Endothelial cell of umbilical vein (primary cell): ENCODE measurements at regions not wholly inside any gene's neighbourhood (a gene's known extent, or its start where the extent isn't known, plus 50 kb on each side); places are given as distances from the start of the nearest gene placed in this dataset.

Source experiments
- BruUV-seq: library from RNA; stranded (reverse); fragments of 400-500 nt; replicated peaks from 2 replicates; lab custom pipeline; 2021; lab: Mats Ljungman, UMichigan
- CTCF ChIA-PET: fragments of 300-600, 350-600 bp; sonication (Branson Sonifier 250); formaldehyde crosslinking; loops from one replicate; lab custom pipeline; 2021; ENCODE audit warnings: antibody characterized with exemption, inconsistent platforms; lab: Charles Lee
- POLR2A ChIA-PET: fragments of 300-600, 350-600 bp; sonication (Branson Sonifier 250); formaldehyde crosslinking; loops from one replicate; lab custom pipeline; 2021; ENCODE audit warnings: antibody characterized with exemption, inconsistent platforms; lab: Charles Lee
- DNase-seq: peaks from one replicate; pipeline ENCODE4 v3.0.0-alpha.2; 2011; ENCODE audit warnings: low read depth, low spot score
- FAIRE-seq: peaks from 2 replicates; lab custom pipeline; 2011; peaks lifted over from hg19 to GRCh38; lab: Jason Lieb, UNC
- H2AFZ ChIP-seq: 2 replicates; pipeline ENCODE4 v1.6.0; 2012; ENCODE audit warnings: low read depth, low read length, control low read depth, inconsistent platforms
- H3K27ac ChIP-seq: 2 replicates; pipeline ENCODE4 v1.5.1; 2011; ENCODE audit warnings: low read depth, mild to moderate bottlenecking, control low read depth, low read length, moderate library complexity; ENCODE audit not compliant: insufficient read depth
- H3K27me3 ChIP-seq, 2 experiments: 2 replicates each; pipeline versions ENCODE4 v1.6.0 to v1.6.1; 2011; ENCODE audit warnings: low read length in 2 of 2, mixed read lengths in 1 of 2; ENCODE audit not compliant: control insufficient read depth in 2 of 2, insufficient read depth in 2 of 2
- H3K36me3 ChIP-seq, 2 experiments: 2 replicates in 1 of 2; 3 replicates in 1 of 2; pipeline ENCODE4 v1.5.1; 2011; ENCODE audit warnings: low read length in 2 of 2, mild to moderate bottlenecking in 1 of 2, moderate library complexity in 1 of 2; ENCODE audit not compliant: control insufficient read depth in 2 of 2, insufficient read depth in 2 of 2; ENCODE audit errors: extremely low read depth in 1 of 2
- H3K4me1 ChIP-seq: 3 replicates; pipeline ENCODE4 v1.5.1; 2011; ENCODE audit warnings: mild to moderate bottlenecking, low read length; ENCODE audit not compliant: control insufficient read depth, insufficient read depth; ENCODE audit errors: extremely low read depth
- H3K4me2 ChIP-seq: 2 replicates; pipeline ENCODE4 v1.6.1; 2011; ENCODE audit warnings: low read length, control low read depth, mixed read lengths; ENCODE audit not compliant: insufficient read depth
- H3K4me3 ChIP-seq, 3 experiments: fragments of 200-600 bp in 1 of 3; sonication (generic), shearing (Covaris generic) in 1 of 3; replicated peaks in 1 of 3; 2 replicates each; pipeline ENCODE4 v1.5.1; 2011 to 2016; ENCODE audit warnings: control low read depth in 3 of 3, low read length in 3 of 3, mild to moderate bottlenecking in 2 of 3, inconsistent platforms in 1 of 3, low read depth in 1 of 3, moderate library complexity in 1 of 3; ENCODE audit not compliant: insufficient read depth in 1 of 3
- H3K79me2 ChIP-seq: 2 replicates; pipeline ENCODE4 v1.6.0; 2012; ENCODE audit warnings: low read length, inconsistent platforms; ENCODE audit not compliant: control insufficient read depth, insufficient read depth
- H3K9ac ChIP-seq: replicated peaks from 2 replicates; pipeline ENCODE3; 2011; ENCODE audit warnings: low read length, control low read depth; ENCODE audit not compliant: insufficient read depth; ENCODE audit errors: extremely low read depth
- H3K9me1 ChIP-seq: replicated peaks from 3 replicates; pipeline ENCODE4 v1.6.0; 2011; ENCODE audit warnings: mild to moderate bottlenecking, low read length; ENCODE audit not compliant: control insufficient read depth, insufficient read depth; ENCODE audit errors: extremely low read depth
- H3K9me3 ChIP-seq: replicated peaks from 2 replicates; pipeline ENCODE4 v1.5.1; 2012; ENCODE audit warnings: low read length, inconsistent platforms; ENCODE audit not compliant: control insufficient read depth, insufficient read depth
- H4K20me1 ChIP-seq: replicated peaks from 2 replicates; pipeline ENCODE3; 2011; ENCODE audit warnings: mild to moderate bottlenecking, low read length; ENCODE audit not compliant: control insufficient read depth, insufficient read depth; ENCODE audit errors: extremely low read depth
- EZH2 ChIP-seq: IDR thresholded peaks from 2 replicates; pipeline ENCODE4 v1.6.1; 2012; ENCODE audit warnings: borderline replicate concordance, low read depth, mild to moderate bottlenecking, moderate library complexity, low read length, inconsistent platforms; ENCODE audit not compliant: severe bottlenecking
- FOS ChIP-seq: IDR thresholded peaks from 2 replicates; pipeline ENCODE4 v1.6.1; 2011; ENCODE audit warnings: mild to moderate bottlenecking, low read length, moderate library complexity, borderline replicate concordance; ENCODE audit not compliant: insufficient read depth
- GATA2 ChIP-seq: IDR thresholded peaks from 2 replicates; pipeline ENCODE4 v1.7.0; 2011; ENCODE audit warnings: low read depth, mild to moderate bottlenecking, moderate library complexity, mixed read lengths, low read length; ENCODE audit not compliant: insufficient read length, insufficient read depth
- JUN ChIP-seq: IDR thresholded peaks from 2 replicates; pipeline ENCODE4 v1.6.1; 2011; ENCODE audit warnings: borderline replicate concordance, low read depth; ENCODE audit not compliant: insufficient read length, insufficient read depth
- MYC ChIP-seq: IDR thresholded peaks from one replicate; pipeline ENCODE4 v1.6.1; 2011; ENCODE audit warnings: mild to moderate bottlenecking, low read depth, low read length
- POLR2A ChIP-seq: IDR thresholded peaks from 2 replicates; pipeline ENCODE4 v1.6.1; 2012; ENCODE audit warnings: low read depth, mild to moderate bottlenecking, control low read depth, low read length
- POLR2AphosphoS5 ChIP-seq: IDR thresholded peaks from 2 replicates; pipeline ENCODE4 v1.6.1; 2012; ENCODE audit warnings: low read depth, mild to moderate bottlenecking, control low read depth, low read length, moderate library complexity; ENCODE audit not compliant: insufficient read depth
- dilution Hi-C: fragments of 300-500 bp; cut with MboI; formaldehyde crosslinking; loops from one replicate; pipeline ENCODE4 v1.15.0; 2019; ENCODE audit warnings: low sequenced_read_pairs; ENCODE audit not compliant: extremely low pct_ligation_motif_present
- intact Hi-C: fragments of 100-400 bp; cut with micrococcal nuclease; formaldehyde crosslinking; loops from one replicate; pipeline ENCODE4 v1.10.0; 2022
- TF ChIP-seq, protein P1 (sequence below), 2 donors: IDR thresholded peaks; 1 replicate in 1 of 2; 2 replicates in 1 of 2; pipeline ENCODE4 v1.5.1; 2011; ENCODE audit warnings: low read length in 2 of 2, mild to moderate bottlenecking in 2 of 2, moderate library complexity in 2 of 2, control low read depth in 1 of 2, inconsistent platforms in 1 of 2, low read depth in 1 of 2; ENCODE audit not compliant: insufficient read depth in 1 of 2; ENCODE audit errors: extremely low read depth in 1 of 2
- TF ChIP-seq, protein P2 (sequence below): IDR thresholded peaks from 2 replicates; pipeline ENCODE4 v1.6.1; 2011; ENCODE audit not compliant: insufficient read depth, insufficient read length

DNA sequence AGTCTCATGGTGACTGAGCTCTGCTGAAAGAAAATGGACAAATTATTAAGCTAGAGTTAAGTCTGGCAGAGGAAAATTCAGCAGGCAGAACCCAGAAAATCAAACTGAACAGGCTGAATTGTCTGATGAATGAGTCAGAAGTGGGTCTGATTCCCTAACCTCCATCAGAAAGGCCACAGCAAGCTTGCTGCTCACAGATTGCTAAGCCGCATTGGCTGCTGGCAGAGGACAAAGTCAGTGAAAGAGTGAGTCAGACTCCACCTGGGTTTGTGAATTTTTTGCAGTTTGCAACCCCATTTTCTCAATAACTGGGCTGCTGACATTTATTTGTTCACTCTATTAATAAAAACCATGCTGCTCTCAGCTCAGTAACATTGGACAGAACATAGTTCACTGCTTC is 191.3 kb downstream of the EPM2A start:
- Histone ChIP-seq H3K36me3 (no peaks in the 10 kb centered on the region), H4K20me1 (no peaks in the 10 kb centered on the region), H3K4me2 (no peak overlapping the region), H3K4me1 (no peaks in the 10 kb centered on the region), H2AFZ (no peak overlapping the region), H3K27me3 (peaks cover 0 to 2% of the 10 kb centered on the region in 2 experiments), H3K79me2 (no peaks in the 10 kb centered on the region), H3K9me1 (no peaks in the 10 kb centered on the region), H3K9ac (no peak overlapping the region), H3K9me3 (no peaks in the 10 kb centered on the region), H3K27ac (no peak overlapping the region), H3K4me3 (no peak overlapping the region)
- ChIA-PET POLR2A (no interaction called here), CTCF (interaction anchor here (1.0 to 1.4 kb wide), 4 partner anchors 13 to 159 kb away, joined by 3 to 4 read pairs (median 4); no protein-coding TSS in a partner anchor)
- FAIRE-seq (no peak), DNase-seq (no peak)
- intact Hi-C loops = no loop called here
- dilution Hi-C loops = no loop called here
- peak; percentile 48 for TF ChIP-seq FOS
- TF ChIP-seq POLR2AphosphoS5 = no peak
- no TSS peak for BruUV-seq

- dilution Hi-C loops = no loop called here
- no peak overlapping the region for H3K4me3 ChIP-seq
- CTCF ChIA-PET = interaction anchor here (1.1 to 1.4 kb wide), 4 partner anchors 12 to 159 kb away, joined by 3 to 4 read pairs (median 4); no protein-coding TSS in a partner anchor
- POLR2A ChIA-PET = no interaction called here
- H2AFZ ChIP-seq = no peak overlapping the region
- H3K9me3 ChIP-seq = no peaks in the 10 kb centered on the region
- no peak overlapping the region for H3K9ac ChIP-seq
- TF ChIP-seq FOS (no peak), JUN (no peak), POLR2AphosphoS5 (no peak), MYC (no peak), POLR2A (no peak), GATA2 (no peak), EZH2 (no peak)
- TF ChIP-seq, protein P1, sequence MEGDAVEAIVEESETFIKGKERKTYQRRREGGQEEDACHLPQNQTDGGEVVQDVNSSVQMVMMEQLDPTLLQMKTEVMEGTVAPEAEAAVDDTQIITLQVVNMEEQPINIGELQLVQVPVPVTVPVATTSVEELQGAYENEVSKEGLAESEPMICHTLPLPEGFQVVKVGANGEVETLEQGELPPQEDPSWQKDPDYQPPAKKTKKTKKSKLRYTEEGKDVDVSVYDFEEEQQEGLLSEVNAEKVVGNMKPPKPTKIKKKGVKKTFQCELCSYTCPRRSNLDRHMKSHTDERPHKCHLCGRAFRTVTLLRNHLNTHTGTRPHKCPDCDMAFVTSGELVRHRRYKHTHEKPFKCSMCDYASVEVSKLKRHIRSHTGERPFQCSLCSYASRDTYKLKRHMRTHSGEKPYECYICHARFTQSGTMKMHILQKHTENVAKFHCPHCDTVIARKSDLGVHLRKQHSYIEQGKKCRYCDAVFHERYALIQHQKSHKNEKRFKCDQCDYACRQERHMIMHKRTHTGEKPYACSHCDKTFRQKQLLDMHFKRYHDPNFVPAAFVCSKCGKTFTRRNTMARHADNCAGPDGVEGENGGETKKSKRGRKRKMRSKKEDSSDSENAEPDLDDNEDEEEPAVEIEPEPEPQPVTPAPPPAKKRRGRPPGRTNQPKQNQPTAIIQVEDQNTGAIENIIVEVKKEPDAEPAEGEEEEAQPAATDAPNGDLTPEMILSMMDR (IDR thresholded peaks at IDR 0.05; ENCODE audit: extremely low read depth in 1 of 2, insufficient read depth in 1 of 2, low read depth in 1 of 2, low read length in 2 of 2) = no peak
- TF ChIP-seq, protein P2, sequence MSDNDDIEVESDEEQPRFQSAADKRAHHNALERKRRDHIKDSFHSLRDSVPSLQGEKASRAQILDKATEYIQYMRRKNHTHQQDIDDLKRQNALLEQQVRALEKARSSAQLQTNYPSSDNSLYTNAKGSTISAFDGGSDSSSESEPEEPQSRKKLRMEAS = no peak
- no TSS peak for BruUV-seq
- H3K36me3 ChIP-seq = no peaks in the 10 kb centered on the region
- H3K4me1 ChIP-seq = no peaks in the 10 kb centered on the region
- intact Hi-C loops = no loop called here
- H3K27me3 ChIP-seq = peaks cover 0 to 2% of the 10 kb centered on the region in 2 experiments
- H3K79me2 ChIP-seq = no peaks in the 10 kb centered on the region
- no peak overlapping the region for H3K4me2 ChIP-seq
- no peaks in the 10 kb centered on the region for H3K9me1 ChIP-seq
- FAIRE-seq (no peak), DNase-seq (no peak)
- H3K27ac ChIP-seq = no peak overlapping the region
- H4K20me1 ChIP-seq = no peaks in the 10 kb centered on the region
Observed at GRCh38 chr6:145544514-145544913, 190.8 kb downstream of the EPM2A start.
